ENCODE measurements at regions not wholly inside any gene's neighbourhood (a gene's known extent, or its start where the extent isn't known, plus 50 kb on each side); places are given as distances from the start of the nearest gene placed in this dataset.

DNA sequence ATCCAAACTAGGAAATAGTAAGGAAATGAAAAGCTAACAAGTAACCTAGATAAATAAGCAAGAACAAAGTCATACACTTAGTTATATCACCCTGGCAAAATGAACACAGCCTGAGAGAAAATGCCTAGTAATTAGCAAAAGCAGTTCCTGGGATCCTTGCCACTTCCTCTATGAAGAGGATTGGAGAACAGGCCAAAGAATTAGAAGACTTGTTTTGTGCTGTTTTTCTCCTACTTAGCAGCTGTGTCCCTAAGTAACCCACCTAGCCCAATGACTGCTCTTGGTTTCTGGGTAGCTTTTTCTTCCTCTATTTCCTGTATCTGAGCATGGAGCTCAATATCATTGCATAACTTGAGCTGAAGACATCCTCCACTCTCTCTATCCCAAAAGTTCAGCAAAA, 713.9 kb downstream of the ETS1 start:
- DNase-seq (ENCODE audit: low read depth), result no peak
- TF ChIP-seq, protein P1, sequence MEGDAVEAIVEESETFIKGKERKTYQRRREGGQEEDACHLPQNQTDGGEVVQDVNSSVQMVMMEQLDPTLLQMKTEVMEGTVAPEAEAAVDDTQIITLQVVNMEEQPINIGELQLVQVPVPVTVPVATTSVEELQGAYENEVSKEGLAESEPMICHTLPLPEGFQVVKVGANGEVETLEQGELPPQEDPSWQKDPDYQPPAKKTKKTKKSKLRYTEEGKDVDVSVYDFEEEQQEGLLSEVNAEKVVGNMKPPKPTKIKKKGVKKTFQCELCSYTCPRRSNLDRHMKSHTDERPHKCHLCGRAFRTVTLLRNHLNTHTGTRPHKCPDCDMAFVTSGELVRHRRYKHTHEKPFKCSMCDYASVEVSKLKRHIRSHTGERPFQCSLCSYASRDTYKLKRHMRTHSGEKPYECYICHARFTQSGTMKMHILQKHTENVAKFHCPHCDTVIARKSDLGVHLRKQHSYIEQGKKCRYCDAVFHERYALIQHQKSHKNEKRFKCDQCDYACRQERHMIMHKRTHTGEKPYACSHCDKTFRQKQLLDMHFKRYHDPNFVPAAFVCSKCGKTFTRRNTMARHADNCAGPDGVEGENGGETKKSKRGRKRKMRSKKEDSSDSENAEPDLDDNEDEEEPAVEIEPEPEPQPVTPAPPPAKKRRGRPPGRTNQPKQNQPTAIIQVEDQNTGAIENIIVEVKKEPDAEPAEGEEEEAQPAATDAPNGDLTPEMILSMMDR (IDR thresholded peaks at IDR 0.05; ENCODE audit: insufficient read depth, low read depth, low read length), result no peak
- H3K4me3 ChIP-seq (ENCODE audit: low read depth, low read length), result no peak overlapping the region

DNA sequence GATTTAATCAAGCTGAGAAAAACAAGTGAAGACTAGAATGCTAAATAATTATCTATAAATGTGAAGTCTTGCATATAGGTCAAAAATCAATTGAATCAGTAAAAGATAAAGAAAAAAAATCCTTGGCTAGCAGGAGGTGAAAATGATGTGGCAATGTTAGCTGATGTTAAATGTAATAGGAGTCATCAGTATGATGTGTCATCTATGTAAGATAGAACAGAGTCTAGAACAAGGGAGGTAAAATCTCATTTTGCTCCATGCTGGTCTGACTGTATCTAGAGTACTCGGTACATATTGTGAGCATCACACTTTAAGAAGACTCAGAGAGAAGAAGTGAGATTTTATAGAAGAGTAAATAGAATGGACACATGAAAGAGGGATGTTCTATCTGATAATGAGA, 721.2 kb downstream of the ETS1 start:
- no peak overlapping the region for H3K4me3 ChIP-seq (ENCODE audit: low read depth, low read length)
- DNase-seq (ENCODE audit: low read depth), result no peak
- TF ChIP-seq, protein P1 (IDR thresholded peaks at IDR 0.05; ENCODE audit: insufficient read depth, low read depth, low read length), result no peak

DNA sequence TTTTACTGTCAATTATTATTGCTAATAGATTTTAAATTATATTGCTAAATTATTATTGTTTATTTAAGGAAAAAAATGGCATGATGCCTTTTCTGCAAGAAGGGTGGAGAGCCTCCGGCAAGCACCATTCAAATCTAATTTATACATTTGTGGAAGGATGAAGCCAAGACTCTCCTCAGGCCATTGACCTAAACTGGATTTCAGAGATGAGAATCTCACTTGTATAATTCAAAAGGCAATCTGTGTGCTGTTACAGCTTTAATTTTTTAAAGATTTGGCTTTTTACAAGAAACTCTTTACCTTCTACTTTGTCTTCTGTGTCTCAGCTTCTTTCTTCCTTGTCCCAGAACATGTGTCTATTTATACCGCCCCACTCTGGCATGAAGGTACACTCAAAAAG, 722.5 kb downstream of the ETS1 start:
- TF ChIP-seq, protein P1 (IDR thresholded peaks at IDR 0.05; ENCODE audit: insufficient read depth, low read depth, low read length), result no peak
- DNase-seq (ENCODE audit: low read depth), result no peak
- no peak overlapping the region for H3K4me3 ChIP-seq (ENCODE audit: low read depth, low read length)

DNA sequence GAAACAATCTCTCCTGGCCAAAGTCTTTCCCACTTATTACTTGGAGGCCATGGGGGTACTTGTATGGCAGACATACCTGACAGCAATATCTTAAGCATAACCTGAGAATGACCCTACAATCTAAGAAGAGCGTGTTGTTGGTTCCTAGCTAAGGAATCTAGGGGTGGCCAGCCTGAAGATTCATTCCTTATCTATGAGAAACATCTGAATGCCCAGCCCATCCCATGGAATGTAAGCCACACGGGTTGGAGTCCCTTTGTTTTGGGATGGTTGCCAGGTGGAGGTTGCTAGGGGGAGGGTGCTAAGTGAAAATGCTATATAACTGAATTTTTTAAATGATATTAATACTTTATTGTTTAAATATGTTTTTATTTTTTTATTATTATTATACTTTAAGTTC, 725.0 kb downstream of the ETS1 start:
- TF ChIP-seq, protein P1 (IDR thresholded peaks at IDR 0.05; ENCODE audit: insufficient read depth, low read depth, low read length), result no peak
- no peak overlapping the region for H3K4me3 ChIP-seq (ENCODE audit: low read depth, low read length)
- no peak for DNase-seq (ENCODE audit: low read depth)

DNA sequence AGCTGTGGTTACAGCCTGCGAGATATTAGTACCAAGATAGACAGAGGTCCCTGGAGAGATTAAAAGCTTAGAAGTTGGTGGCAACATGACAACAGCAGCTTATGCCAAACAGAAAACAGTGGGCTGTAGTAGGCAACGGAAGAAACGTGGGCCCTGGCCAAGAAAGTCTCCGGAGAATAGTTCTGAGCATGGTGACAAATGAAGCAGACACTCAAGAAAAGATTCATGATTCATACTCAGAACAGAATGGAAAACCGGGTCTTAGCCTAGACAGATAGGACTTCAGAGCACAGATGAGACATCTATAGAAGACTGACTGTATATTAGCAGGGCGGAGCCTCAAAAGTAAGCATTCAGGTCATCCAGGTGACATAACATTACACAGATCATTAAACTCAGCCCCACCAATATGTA, 727.4 kb downstream of the ETS1 start:
- no peak for DNase-seq (ENCODE audit: low read depth)
- TF ChIP-seq, protein P1 (IDR thresholded peaks at IDR 0.05; ENCODE audit: insufficient read depth, low read depth, low read length), result no peak
- no peak overlapping the region for H3K4me3 ChIP-seq (ENCODE audit: low read depth, low read length)

DNA sequence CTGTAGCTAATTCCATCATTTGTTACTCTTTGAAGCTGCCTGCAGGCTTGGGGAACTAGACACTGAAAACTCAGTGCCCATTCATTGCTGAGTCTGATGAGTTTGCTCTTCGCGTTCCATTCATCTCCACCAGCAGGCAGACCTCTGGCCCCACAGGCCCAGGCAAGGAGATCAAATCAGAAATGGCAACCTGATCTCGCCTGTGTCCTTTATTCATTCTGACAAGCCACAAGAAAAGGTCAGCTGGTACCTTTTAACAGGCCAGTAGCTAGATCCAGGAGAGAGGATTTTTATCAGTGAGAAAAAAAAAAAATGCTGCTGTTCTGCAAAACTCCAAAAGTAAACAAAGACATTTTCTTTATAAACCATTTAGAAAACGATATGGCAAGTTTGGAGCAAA, 742.5 kb downstream of the ETS1 start:
- DNase-seq (ENCODE audit: low read depth), result no peak
- TF ChIP-seq, protein P1 (IDR thresholded peaks at IDR 0.05; ENCODE audit: insufficient read depth, low read depth, low read length), result no peak
- no peak overlapping the region for H3K4me3 ChIP-seq (ENCODE audit: low read depth, low read length)

Data from fibroblast of villous mesenchyme (primary cell).